ENCODE measurements at regions not wholly inside any gene's neighbourhood (a gene's known extent, or its start where the extent isn't known, plus 50 kb on each side); places are given as distances from the start of the nearest gene placed in this dataset.

DNA sequence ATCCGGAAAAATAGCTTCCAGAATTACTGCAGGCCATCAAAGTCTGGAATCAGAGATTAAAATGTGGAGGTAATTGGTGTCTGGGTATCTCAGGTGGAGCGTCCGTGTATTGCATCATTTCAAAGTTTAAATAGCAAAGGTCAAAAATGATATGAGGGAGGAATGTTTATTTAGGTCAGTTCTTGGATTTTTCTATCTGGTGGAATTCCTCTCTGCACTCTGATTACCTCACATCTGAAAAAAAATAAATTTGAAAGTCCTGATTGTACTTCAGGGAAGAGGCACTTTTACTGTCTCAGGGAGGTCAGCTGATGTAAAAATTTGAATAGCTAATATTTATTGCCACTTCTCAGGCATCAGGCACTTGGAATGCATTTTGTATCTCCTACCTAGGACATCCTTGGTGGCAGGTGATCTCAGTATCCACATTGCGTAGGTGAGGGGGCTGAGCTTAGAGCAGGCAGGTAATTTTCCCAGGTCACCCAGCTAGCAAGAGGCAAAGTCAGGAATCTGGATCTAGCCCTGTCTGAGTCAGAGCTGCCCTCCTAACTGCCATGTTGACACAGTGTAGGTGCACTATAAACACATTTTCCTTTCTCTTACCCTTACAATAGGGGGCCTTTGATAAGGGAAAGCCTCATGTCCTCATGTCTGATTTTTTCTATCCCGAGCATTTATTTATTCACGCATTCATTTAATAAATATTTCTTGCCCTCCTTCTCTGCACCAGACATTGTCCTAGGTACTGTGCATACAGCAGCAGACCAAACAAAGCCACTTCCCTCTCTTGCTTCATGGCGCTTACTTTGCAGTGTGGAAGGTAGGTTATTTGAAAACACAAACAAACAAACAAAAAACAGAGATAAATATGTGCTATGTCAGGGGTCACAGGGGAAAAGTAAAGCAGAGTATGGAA, 454.3 kb downstream of the HAPSTR1 start:
- H3K9me3 ChIP-seq = no peaks in the 10 kb centered on the region
- H3K4me1 ChIP-seq = no peaks in the 10 kb centered on the region
- TF ChIP-seq, protein P1, sequence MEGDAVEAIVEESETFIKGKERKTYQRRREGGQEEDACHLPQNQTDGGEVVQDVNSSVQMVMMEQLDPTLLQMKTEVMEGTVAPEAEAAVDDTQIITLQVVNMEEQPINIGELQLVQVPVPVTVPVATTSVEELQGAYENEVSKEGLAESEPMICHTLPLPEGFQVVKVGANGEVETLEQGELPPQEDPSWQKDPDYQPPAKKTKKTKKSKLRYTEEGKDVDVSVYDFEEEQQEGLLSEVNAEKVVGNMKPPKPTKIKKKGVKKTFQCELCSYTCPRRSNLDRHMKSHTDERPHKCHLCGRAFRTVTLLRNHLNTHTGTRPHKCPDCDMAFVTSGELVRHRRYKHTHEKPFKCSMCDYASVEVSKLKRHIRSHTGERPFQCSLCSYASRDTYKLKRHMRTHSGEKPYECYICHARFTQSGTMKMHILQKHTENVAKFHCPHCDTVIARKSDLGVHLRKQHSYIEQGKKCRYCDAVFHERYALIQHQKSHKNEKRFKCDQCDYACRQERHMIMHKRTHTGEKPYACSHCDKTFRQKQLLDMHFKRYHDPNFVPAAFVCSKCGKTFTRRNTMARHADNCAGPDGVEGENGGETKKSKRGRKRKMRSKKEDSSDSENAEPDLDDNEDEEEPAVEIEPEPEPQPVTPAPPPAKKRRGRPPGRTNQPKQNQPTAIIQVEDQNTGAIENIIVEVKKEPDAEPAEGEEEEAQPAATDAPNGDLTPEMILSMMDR (IDR thresholded peaks at IDR 0.05) = no peak
- TF ChIP-seq POLR2A (IDR thresholded peaks at IDR 0.05) = no peak
- TF ChIP-seq EP300 (IDR thresholded peaks at IDR 0.05; ENCODE audit: low read depth) = no peak
- TF ChIP-seq POLR2AphosphoS5 (IDR thresholded peaks at IDR 0.05) = no peak
- H3K27ac ChIP-seq = no peak overlapping the region
- no peaks in the 10 kb centered on the region for H3K27me3 ChIP-seq
- intact Hi-C loops (cut with DNase I; ENCODE audit: low total_unique reads) (no loop called here), in situ Hi-C loops (cut with MboI; ENCODE audit: low pct_ligation_motif_present in 1 of 4, low pct_unique_long_range_greater_than_20kb in 1 of 4, low sequenced_read_pairs in 3 of 4) (no loop called here)
- 71 to 86% methylated on average over 7 of the region's 7 CpGs for WGBS, 2 donors (ENCODE audit: low coverage in 1 of 2)
- H3K36me3 ChIP-seq = no peaks in the 10 kb centered on the region
- no peak for DNase-seq
- H3K4me3 ChIP-seq = no peak overlapping the region

GRCh38 chr16:9546438-9546786, 455.0 kb downstream of the HAPSTR1 start:
- H3K27ac ChIP-seq = no peak overlapping the region
- H3K9me3 ChIP-seq = no peaks in the 10 kb centered on the region
- in situ Hi-C loops (cut with MboI; ENCODE audit: low pct_ligation_motif_present in 1 of 4, low pct_unique_long_range_greater_than_20kb in 1 of 4, low sequenced_read_pairs in 3 of 4) (no loop called here), intact Hi-C loops (cut with DNase I; ENCODE audit: low total_unique reads) (no loop called here)
- H3K27me3 ChIP-seq = no peaks in the 10 kb centered on the region
- no peaks in the 10 kb centered on the region for H3K4me1 ChIP-seq
- no peaks in the 10 kb centered on the region for H3K36me3 ChIP-seq
- WGBS, 2 donors (ENCODE audit: low coverage in 1 of 2) = 70 to 74% methylated on average over 2 of the region's 2 CpGs
- H3K4me3 ChIP-seq = no peak overlapping the region
- DNase-seq = no peak
- TF ChIP-seq, protein P1 (IDR thresholded peaks at IDR 0.05) = no peak
- TF ChIP-seq EP300 (IDR thresholded peaks at IDR 0.05; ENCODE audit: low read depth) = no peak
- no peak for TF ChIP-seq POLR2A (IDR thresholded peaks at IDR 0.05)
- no peak for TF ChIP-seq POLR2AphosphoS5 (IDR thresholded peaks at IDR 0.05)

DNA sequence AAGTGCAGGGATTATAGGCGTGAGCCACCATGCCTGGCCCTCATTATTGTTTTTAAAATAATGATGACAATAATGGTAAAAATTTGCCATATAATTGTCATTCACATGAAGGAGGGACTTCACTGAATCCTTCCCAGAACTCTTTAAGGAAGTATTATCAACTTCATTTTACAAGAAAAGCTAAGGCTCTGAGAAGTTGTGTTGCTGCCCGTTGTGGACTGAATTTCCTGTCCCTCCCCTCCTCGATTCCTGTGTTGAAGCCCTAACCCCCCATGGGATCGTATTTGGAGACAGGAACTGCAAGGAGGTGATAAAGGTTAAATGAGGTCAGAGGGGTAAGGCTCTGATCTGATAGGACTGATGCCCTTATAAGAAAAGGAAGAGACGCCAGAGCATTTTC, 458.0 kb downstream of the HAPSTR1 start:
- in situ Hi-C loops (cut with MboI; ENCODE audit: low pct_ligation_motif_present in 1 of 4, low pct_unique_long_range_greater_than_20kb in 1 of 4, low sequenced_read_pairs in 3 of 4) (no loop called here), intact Hi-C loops (cut with DNase I; ENCODE audit: low total_unique reads) (no loop called here)
- Histone ChIP-seq H3K36me3 (no peaks in the 10 kb centered on the region), H3K27me3 (no peaks in the 10 kb centered on the region), H3K4me3 (no peak overlapping the region), H3K9me3 (no peaks in the 10 kb centered on the region), H3K27ac (no peak overlapping the region), H3K4me1 (no peaks in the 10 kb centered on the region)
- DNase-seq = no peak
- TF ChIP-seq, protein P1 (IDR thresholded peaks at IDR 0.05) = no peak
- TF ChIP-seq POLR2A (IDR thresholded peaks at IDR 0.05) (no peak), POLR2AphosphoS5 (IDR thresholded peaks at IDR 0.05) (no peak), EP300 (IDR thresholded peaks at IDR 0.05; ENCODE audit: low read depth) (no peak)
- 68 to 80% methylated on average over 5 of the region's 5 CpGs for WGBS, 2 donors (ENCODE audit: low coverage in 1 of 2)

GRCh38 chr16:9555051-9555450, 463.6 kb downstream of the HAPSTR1 start:
- no peak for DNase-seq
- WGBS, 2 donors (ENCODE audit: low coverage in 1 of 2) = 89 to 92% methylated on average over 2 to 3 of the region's 3 CpGs
- in situ Hi-C loops (cut with MboI; ENCODE audit: low pct_ligation_motif_present in 1 of 4, low pct_unique_long_range_greater_than_20kb in 1 of 4, low sequenced_read_pairs in 3 of 4) = no loop called here

More at GRCh38 chr16:9555051-9555450, 463.6 kb downstream of the HAPSTR1 start:
- no peaks in the 10 kb centered on the region for H3K4me1 ChIP-seq
- TF ChIP-seq, protein P1 (IDR thresholded peaks at IDR 0.05) = no peak
- no peak for TF ChIP-seq EP300 (IDR thresholded peaks at IDR 0.05; ENCODE audit: low read depth)
- H3K27ac ChIP-seq = no peak overlapping the region
- intact Hi-C loops (cut with DNase I; ENCODE audit: low total_unique reads) = no loop called here
- H3K9me3 ChIP-seq = no peaks in the 10 kb centered on the region
- H3K4me3 ChIP-seq = no peak overlapping the region
- no peaks in the 10 kb centered on the region for H3K36me3 ChIP-seq
- no peaks in the 10 kb centered on the region for H3K27me3 ChIP-seq
